Activated gamma-delta T cell treated with Interleukin-2 at 50 U/mL for 16 hours (primary cell): ENCODE measurements at regions not wholly inside any gene's neighbourhood (a gene's known extent, or its start where the extent isn't known, plus 50 kb on each side); places are given as distances from the start of the nearest gene placed in this dataset.

Source experiments
- DNase-seq: peaks from one replicate; pipeline ENCODE4 v3.0.0-alpha.2; 2020

DNA sequence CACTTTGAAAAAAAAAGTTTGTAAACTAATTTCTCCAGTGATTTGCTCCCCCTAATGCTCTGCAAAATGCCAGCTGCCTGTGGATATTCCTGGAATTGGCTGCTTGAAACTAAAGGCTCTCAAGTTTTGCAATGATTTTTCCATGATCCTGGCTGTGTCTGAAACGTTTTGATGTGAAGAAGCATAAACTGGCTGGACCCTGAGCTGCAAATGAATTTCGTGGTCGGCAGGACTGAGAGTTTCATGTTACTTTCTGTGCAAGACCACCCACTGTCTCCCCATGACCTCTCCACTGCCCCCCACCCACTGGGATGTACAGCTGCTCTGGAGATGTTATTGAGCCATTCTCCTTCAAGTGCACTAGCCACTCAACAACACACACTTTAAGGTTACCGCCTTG lies 171.3 kb upstream of the SSTR4 start:
- no peak for DNase-seq

DNA sequence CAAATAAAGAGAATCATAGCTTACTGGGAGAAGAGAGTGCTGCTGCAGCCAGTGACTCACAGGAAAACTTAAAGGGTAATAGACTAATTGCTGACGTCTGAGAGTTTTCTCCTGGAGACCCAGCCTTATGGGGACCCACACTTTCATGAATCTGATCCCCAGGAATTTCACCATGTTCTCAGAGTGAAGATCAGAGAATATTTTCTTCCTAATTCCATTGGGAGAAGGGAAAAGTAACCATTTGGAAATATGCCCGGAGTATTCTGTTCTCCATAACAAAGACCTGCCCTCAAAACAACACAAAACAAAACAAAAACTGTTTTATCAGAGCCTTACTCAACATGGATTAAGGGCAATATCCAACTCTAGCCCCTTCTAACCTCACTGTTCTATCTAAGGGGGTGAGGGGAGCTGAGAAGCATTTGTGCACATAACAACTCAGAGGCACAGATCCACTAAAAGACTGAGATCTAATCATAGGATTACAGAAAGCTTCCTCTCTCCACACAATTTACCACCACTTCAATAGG lies 168.2 kb upstream of the SSTR4 start:
- no peak for DNase-seq

GRCh38 chr20:22878166-22878565 lies 156.9 kb upstream of the SSTR4 start:
- no peak for DNase-seq

DNA sequence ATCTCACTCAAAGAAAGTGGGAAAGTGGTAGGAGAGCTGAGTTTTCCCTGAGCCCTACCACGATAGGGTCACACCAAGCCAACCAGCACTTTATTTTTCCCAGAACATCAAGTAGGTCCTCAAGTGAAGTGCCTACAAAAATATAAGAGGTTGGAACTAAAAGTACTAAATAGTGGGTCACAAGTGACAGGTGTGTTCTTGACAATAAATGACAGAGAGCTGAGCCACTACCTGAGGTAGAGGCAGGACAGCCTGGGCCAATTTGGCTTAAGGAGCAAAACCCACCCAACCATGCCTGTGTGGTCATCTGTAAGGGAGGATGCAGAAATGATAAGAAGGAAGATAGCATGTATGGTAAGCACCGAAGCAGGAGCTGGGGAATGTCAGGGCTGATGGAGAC lies 154.8 kb upstream of the SSTR4 start:
- DNase-seq: no peak

DNA sequence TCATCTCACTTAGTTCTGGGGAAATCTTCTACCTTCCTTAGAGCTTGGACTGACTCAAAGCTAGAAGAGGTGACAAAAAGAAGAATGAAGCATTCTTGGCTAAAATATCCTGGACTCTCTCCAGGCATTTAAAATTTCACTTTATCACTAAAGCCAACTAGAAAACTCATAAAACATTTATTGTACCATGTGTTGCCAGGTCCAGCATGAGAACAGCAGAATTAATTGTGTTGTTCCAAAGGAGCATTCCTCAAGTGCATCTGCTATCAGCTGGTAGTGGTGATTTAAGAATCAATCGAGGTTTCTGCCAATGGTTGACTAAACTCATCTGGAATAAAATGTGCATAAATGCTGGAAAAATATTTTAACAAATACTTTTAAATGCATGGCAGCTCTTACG lies 147.3 kb upstream of the SSTR4 start:
- no peak for DNase-seq

GRCh38 chr20:22890594-22891300 lies 144.4 kb upstream of the SSTR4 start:
- no peak for DNase-seq

GRCh38 chr20:22901164-22901563 lies 133.9 kb upstream of the SSTR4 start:
- no peak for DNase-seq

DNA sequence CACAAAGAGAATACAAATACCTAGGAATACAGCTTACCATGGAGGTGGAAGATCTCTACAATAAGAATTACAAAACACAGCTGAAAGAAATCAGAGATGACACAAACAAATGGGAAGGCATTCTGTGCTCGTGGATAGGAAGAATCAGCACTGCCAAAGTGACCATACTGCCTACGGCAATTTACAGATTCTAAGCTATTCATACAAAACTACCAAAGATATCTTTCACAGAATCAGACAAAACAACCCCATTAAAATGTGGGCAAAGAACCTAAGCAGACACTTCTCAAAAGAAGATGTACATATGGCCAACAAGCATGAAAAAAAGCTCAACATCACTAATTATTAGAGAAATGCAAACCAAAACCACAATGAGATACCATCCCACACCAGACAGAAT lies 133.2 kb upstream of the SSTR4 start:
- no peak for DNase-seq

DNA sequence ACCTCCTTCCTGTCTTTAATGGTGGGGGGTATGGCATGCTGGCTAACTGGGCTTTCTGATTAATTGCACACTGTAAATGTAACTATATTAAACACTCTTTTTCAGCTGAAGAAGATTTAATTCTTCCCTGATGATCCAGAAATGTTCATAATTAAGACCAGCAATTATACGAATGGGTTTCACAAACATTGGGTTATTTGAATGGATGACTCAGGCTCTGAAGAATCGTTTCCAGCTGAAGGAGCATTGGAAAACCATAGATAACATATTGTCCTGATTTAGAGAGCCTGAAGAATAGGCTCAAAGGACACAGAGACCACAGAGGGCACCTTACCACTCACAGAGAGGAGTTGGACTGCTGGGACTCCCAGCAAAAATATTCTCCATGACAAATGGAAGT lies 130.7 kb upstream of the SSTR4 start:
- DNase-seq: no peak

GRCh38 chr20:22904905-22905304 lies 130.2 kb upstream of the SSTR4 start:
- DNase-seq: no peak

DNA sequence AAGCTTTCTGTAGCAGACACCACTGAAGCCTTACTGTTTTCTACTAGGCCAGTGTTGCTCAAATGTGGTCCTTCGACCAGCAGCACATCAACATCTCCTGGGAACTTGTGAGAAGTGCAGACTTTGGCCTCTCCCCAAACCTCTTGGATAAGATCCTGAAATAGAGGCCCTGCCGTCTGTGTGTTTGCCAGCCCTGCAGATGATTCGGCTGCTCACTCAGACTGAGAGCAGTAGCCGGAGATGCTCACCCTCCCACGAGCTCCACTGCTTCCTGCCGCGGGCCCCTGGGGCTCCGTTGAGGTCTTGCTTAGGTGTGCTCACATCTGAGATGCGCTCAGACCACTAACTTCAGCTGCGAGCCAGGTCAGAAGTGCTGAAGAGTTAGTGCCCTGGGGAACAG lies 129.5 kb upstream of the SSTR4 start:
- no peak for DNase-seq

GRCh38 chr20:22908437-22908836 lies 126.7 kb upstream of the SSTR4 start:
- no peak for DNase-seq

- DNase-seq: no peak
Observed at GRCh38 chr20:22908944-22909343, 126.2 kb upstream of the SSTR4 start.

DNA sequence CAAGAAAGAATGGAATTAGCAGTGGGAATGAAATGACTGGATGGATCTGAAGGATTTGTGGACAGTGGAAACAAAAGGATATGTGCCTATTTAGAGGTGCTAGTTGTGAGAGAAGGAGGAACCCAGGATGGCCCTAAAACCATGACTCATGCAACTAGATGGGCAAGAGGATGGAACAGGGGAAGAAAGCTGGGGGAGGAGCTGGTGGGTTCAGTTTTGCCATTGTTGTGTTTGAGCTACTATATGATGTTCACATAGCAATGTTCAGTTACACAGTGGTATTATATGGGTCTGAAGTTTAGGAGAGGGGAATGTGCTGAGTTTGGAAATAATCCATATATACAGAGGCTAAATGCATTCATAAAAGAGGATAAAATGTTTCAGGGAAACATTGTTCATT lies 125.7 kb upstream of the SSTR4 start:
- DNase-seq: no peak

DNA sequence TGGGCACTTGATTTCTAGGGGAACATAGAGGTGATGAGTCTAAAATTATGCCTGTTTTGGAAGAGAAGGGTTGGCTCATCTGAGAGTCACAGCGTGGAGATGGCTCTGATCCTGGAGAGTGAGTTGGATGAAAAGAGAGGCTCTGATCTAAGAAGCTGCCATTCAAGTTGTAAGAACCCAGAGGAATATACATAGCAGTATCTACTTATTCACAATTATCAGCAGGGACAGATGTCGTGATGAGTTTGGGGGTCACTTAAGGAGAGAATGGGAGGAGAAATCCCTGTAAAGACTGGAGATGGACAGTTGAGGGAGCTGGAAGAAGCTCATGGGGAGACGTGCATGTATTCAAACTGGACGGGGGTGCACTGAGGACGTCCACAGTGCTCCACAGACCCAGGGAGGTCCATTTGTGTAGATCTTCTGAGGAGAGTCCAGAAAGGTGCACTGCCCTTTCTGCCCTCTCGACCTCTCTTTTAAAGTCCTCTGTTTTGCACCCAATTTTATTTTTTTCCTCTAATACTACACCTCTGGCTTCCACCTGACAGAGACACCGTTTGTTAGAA lies 124.7 kb upstream of the SSTR4 start:
- no peak for DNase-seq

DNA sequence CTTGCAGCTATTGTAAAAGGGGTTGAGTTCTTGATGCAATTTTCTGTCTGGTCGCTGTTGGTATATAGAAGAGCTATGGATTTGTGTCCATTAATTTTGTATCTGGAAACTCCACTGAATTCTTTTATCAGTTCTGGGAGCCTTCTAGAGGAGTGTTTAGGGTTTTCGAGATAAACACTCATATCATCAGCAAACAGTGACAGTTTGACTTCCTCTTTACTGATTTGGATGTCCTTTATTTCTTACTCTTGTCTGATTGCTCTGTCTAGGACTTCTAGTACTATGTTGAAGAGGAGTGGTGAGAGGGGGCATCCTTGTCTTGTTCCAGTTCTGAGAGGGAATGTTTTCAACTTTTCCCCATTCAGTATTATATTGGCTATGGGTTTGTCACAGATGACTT lies 120.8 kb upstream of the SSTR4 start:
- no peak for DNase-seq

DNA sequence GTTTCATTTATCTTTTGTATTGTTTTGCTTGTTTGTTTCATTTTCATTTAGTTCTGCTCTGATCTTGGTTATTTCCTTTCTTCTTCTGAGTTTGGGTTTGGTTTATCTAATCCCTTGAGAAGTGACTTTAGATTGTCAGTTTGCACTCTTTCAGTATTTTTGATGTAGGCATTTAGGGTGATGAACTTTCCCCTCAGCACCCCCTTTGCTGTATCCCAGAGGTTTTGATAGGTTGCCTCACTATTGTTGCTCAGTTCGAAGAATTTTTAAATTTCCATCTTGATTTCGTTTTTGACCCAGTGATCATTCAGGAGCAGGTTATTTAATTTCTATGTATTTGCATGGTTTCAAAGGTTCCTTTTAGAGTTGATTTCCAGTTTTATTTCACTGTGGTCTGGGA lies 119.6 kb upstream of the SSTR4 start:
- DNase-seq: no peak

DNA sequence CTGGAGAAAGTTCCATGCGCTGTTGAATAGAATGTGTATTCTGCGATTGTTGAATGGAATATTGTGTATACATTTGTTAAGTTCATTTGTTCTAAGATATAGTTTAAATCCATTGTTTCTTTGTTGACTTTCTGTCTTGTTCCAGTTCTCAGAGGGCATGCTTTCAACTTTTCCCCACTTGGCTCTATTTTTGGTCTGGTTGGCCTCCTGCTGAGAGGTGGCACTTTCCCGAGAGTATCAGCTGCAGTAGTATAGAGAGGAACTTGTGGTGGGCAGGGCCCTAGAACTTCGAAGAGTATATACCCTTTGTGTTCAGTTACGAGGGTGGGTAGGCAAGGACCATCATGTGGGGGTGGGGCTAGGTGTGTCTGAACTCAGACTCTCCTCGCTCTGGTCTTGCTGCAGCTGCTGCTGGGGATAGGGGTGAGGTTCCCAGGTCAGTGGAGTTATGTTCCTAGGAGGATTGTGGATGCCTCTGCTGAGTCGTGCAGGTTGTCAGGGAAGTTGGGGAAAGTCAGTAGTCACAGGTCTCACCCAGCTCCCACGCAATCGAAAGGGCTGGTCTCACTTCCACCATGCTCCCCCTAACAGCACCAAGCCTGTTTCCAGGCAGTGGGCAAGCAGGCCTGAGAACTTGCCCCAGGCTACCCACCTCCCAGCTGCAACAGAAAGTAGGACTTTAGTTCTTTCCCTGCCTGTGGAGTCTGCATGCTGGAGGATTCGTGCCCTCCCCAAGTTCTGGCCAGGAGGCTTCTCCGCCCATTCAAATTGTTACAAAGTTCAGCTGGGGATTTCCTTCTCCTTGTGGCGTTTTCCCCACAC lies 118.9 kb upstream of the SSTR4 start:
- DNase-seq: no peak

DNA sequence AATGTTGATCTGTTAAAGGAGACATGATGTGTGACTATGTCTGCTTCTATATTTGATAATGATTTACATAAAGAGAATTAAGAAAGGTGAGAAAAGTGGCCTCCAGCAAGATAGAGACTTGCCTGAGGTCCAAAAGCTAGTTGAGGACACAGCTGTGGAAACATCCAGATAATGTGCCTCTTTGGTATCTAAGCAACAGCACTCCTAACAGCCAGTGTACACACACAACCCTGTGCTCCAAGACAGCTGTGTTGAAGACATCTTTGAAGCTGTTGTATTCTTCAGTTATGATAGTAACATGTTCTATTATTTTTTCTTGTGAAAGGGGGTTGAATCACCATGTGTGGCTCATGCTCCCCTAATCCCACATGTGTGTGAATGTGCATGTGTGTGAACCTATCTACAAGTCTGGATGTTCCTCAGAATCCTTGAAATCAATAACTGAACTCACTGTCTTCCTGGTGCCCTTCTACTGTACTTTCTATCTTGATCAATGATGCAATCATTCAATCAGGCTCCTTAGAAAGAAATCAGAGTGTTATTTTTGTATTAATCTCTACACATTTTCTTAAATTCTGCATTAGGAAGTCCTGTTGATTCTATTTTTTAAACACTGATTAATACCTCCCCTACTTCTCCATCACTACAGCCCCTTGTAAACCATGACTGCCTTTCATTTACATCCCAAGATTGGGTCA lies 116.7 kb upstream of the SSTR4 start:
- no peak for DNase-seq

DNA sequence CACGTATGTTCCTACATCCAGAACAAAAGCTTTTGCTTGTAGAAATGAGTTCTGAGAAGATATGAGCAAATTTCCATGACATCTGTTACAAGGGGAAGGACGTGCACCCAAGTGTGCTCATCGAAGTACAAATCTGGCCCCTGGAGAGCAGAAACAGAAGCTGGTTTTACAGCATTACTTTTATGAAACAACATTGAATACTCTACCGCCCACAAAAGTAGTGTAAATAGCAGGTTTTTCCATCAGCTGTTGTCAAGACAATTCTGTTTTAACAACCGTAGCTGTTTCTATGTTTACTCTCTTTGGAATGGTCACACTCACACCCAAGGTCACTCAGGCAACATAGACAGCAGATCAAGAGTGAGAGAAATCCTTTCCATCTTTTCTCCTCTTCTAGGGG lies 114.2 kb upstream of the SSTR4 start:
- DNase-seq: no peak

- no peak for DNase-seq
Observed at GRCh38 chr20:22921595-22922421, 113.3 kb upstream of the SSTR4 start.

DNA sequence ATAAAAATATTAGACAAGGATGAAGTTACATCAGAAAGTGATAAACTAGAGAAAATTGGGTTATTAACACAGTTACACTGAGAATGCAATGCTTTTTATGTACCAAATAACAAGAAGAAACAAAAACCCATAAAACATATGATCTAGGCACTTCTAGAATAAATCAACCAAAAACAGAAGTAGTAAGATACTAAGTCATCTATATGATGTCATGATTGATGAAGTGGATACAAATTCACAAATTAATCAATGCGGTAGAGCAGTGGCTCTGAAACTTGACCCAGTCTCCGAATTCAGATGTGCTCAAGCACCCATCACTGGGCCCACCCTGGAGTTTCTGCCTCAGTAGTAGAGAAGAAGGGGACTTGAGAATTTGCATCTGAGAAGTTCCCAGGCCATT lies 112.1 kb upstream of the SSTR4 start:
- no peak for DNase-seq
